ENCODE measurements at regions not wholly inside any gene's neighbourhood (a gene's known extent, or its start where the extent isn't known, plus 50 kb on each side); places are given as distances from the start of the nearest gene placed in this dataset.
"Not testable (repeated sequence)": the region's sequence is repeated elsewhere in the genome, so short reads cannot be mapped to it uniquely, and the experiment has no call there.

GRCh38 chr12:68387338-68387737 lies 55.2 kb upstream of the MDM1 start:
- no peak for DNase-seq

- DNase-seq = no peak
Measured at GRCh38 chr12:68389305-68389704, 57.1 kb upstream of the MDM1 start.

- DNase-seq = no peak
Measured at GRCh38 chr12:68391937-68392336, 59.8 kb upstream of the MDM1 start.

- DNase-seq = no peak
Measured at GRCh38 chr12:68392376-68392775, 60.2 kb upstream of the MDM1 start.

GRCh38 chr12:68393417-68393816 lies 61.3 kb upstream of the MDM1 start:
- no peak for DNase-seq

GRCh38 chr12:68397566-68398158 lies 65.5 kb upstream of the MDM1 start:
- DNase-seq = no peak

- DNase-seq = not testable (repeated sequence)
Measured at GRCh38 chr12:68398689-68399088, 66.5 kb upstream of the MDM1 start.

- no peak for DNase-seq
Measured at GRCh38 chr12:68400226-68400829, 68.2 kb upstream of the MDM1 start.

- no peak for DNase-seq
Measured at GRCh38 chr12:68402422-68402821, 70.3 kb upstream of the MDM1 start.

- no peak for DNase-seq
Measured at GRCh38 chr12:68403296-68403695, 71.1 kb upstream of the MDM1 start.

GRCh38 chr12:68403711-68404110 lies 71.5 kb upstream of the MDM1 start:
- no peak for DNase-seq

GRCh38 chr12:68405343-68405781 lies 73.2 kb upstream of the MDM1 start:
- no peak for DNase-seq

- DNase-seq = no peak
Measured at GRCh38 chr12:68406134-68406576, 74.0 kb upstream of the MDM1 start.

- no peak for DNase-seq
Measured at GRCh38 chr12:68406911-68407310, 74.7 kb upstream of the MDM1 start.

- DNase-seq = no peak
Measured at GRCh38 chr12:68410018-68410660, 78.0 kb upstream of the MDM1 start.

- no peak for DNase-seq
Measured at GRCh38 chr12:68411371-68411770, 79.2 kb upstream of the MDM1 start.

GRCh38 chr12:68414988-68415387 lies 82.8 kb upstream of the MDM1 start:
- no peak for DNase-seq

GRCh38 chr12:68416350-68416749 lies 84.2 kb upstream of the MDM1 start:
- no peak for DNase-seq

GRCh38 chr12:68416826-68417225 lies 84.7 kb upstream of the MDM1 start:
- no peak for DNase-seq

GRCh38 chr12:68418137-68418460 lies 85.9 kb upstream of the MDM1 start:
- no peak for DNase-seq

- no peak for DNase-seq
Measured at GRCh38 chr12:68420225-68421010, 88.3 kb upstream of the MDM1 start.

- DNase-seq = no peak
Measured at GRCh38 chr12:68422159-68422558, 90.0 kb upstream of the MDM1 start.

GRCh38 chr12:68422956-68423574 lies 90.9 kb upstream of the MDM1 start:
- no peak for DNase-seq

Measured in stimulated activated CD4-positive, alpha-beta T cell treated with anti-CD3 and anti-CD28 coated beads, Interleukin-4, amount 100 ng/mL, for 24 hours (primary cell).